ENCODE measurements at regions not wholly inside any gene's neighbourhood (a gene's known extent, or its start where the extent isn't known, plus 50 kb on each side); places are given as distances from the start of the nearest gene placed in this dataset.
A peak's percentile ranks its signal among the peaks of the same experiment; 100 is the strongest.

DNA sequence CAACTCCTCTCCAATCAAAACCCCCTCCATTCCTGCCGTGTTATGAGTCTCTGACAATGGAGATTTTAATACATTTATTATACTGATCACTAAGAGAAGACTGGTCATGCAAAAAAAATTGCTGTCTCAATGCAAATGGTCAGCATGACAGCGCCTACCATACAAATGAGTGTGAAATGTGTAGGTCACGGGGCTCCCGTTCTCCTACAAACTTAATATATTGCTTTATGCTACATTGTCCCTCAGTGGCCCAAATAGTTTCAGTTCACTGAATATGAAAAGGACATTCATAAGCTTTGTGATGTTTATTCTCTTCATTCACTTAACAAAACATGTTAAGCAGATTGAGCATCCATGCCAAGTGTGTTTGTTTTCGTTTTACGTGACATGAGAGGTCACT lies 116.1 kb downstream of the SPANXN3 start:
- H3K9me3 ChIP-seq, result no peaks in the 10 kb centered on the region
- H3K36me3 ChIP-seq, result no peaks in the 10 kb centered on the region
- intact Hi-C loops (cut with DNase I), result no loop called here
- H3K4me1 ChIP-seq, result no peaks in the 10 kb centered on the region
- no peak overlapping the region for H3K4me3 ChIP-seq (replicated peaks in 1 of 3)
- H3K27me3 ChIP-seq, result no peaks in the 10 kb centered on the region
- no peak for TF ChIP-seq POLR2A (IDR thresholded peaks at IDR 0.05)
- TF ChIP-seq, protein P1, sequence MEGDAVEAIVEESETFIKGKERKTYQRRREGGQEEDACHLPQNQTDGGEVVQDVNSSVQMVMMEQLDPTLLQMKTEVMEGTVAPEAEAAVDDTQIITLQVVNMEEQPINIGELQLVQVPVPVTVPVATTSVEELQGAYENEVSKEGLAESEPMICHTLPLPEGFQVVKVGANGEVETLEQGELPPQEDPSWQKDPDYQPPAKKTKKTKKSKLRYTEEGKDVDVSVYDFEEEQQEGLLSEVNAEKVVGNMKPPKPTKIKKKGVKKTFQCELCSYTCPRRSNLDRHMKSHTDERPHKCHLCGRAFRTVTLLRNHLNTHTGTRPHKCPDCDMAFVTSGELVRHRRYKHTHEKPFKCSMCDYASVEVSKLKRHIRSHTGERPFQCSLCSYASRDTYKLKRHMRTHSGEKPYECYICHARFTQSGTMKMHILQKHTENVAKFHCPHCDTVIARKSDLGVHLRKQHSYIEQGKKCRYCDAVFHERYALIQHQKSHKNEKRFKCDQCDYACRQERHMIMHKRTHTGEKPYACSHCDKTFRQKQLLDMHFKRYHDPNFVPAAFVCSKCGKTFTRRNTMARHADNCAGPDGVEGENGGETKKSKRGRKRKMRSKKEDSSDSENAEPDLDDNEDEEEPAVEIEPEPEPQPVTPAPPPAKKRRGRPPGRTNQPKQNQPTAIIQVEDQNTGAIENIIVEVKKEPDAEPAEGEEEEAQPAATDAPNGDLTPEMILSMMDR (IDR thresholded peaks at IDR 0.05), result no peak
- DNase-seq, result no peak
- WGBS, 2 donors, result 67 to 69% methylated on average over 6 of the region's 6 CpGs
- H3K27ac ChIP-seq, result no peak overlapping the region

DNA sequence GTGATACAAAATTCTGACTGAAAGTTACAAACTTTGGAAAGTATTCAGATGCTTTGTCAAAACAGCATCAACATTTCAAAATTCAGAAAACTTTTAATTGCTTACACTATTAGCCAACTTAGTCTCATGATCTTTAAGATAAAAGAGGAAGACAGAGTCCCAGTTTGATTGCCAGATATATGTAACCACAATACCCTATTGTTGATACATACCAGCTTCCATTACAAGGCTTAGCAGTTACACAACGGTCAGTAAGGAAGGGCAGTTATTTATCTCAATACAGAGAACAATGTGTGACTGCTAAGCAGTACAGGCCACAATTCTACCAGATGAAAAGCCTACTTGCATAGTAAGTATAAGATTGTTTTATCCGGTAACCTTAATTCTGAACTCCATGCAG lies 138.4 kb downstream of the SPANXN3 start:
- Histone ChIP-seq H3K27ac (no peak overlapping the region), H3K4me1 (no peaks in the 10 kb centered on the region), H3K27me3 (no peaks in the 10 kb centered on the region), H3K4me3 (replicated peaks in 1 of 3) (no peak overlapping the region), H3K36me3 (no peaks in the 10 kb centered on the region), H3K9me3 (no peaks in the 10 kb centered on the region)
- intact Hi-C loops (cut with DNase I), result no loop called here
- 76 to 87% methylated on average over 2 of the region's 2 CpGs for WGBS, 2 donors
- TF ChIP-seq, protein P1 (IDR thresholded peaks at IDR 0.05), result no peak
- TF ChIP-seq POLR2A (IDR thresholded peaks at IDR 0.05), result no peak
- DNase-seq, result no peak

DNA sequence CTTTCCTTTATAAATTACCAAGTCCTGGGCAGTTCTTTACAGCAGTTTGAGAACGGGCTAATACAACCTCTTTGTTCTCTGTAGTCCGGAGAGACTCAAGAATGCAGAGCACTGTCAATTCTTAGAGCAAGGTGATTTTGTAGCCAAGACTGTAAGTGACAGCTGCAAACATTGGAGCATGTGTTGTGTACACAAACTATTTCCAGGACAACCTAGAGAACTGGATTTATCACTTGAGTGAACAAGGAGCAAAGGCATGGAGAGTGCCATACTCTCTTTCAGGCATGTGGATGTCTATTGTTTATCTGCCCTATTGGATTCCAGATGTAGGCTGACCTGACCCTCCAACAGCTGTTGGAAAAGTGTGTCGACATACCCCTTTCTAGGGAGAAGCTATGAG lies 153.9 kb downstream of the SPANXN3 start:
- no peaks in the 10 kb centered on the region for H3K27me3 ChIP-seq
- intact Hi-C loops (cut with DNase I), result no loop called here
- H3K4me3 ChIP-seq (replicated peaks in 1 of 3), result no peak overlapping the region
- peak; percentile 4 to 8 for DNase-seq
- H3K9me3 ChIP-seq, result no peaks in the 10 kb centered on the region
- 33 to 50% methylated on average over 3 of the region's 3 CpGs for WGBS, 2 donors
- peak overlapping the region in 2 of 3 donors; percentile 64 to 65 for H3K27ac ChIP-seq
- H3K4me1 ChIP-seq, result peaks cover 0 to 5% of the 10 kb centered on the region in 2 donors
- H3K36me3 ChIP-seq, result no peaks in the 10 kb centered on the region
- TF ChIP-seq, protein P1 (IDR thresholded peaks at IDR 0.05), result no peak
- no peak for TF ChIP-seq POLR2A (IDR thresholded peaks at IDR 0.05)

DNA sequence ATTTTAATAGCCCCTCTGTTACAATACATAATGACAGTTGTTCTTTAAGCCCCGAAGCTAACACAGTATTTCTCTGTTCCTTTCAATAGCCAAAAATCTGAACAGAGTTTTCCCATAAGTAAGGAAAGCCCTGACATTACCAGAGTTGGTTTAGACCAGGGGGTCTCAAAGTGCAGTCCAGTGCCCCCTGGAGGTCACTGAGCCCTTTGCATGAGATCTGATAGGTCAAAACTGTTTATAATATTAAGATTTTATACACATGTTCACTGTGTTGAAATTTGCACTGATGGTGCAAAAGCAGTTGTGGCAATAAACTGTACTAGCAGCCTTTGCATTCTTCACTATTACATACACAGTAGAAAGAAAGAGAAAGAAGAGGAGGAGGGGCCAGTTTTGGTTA lies 177.1 kb downstream of the SPANXN3 start:
- WGBS, 2 donors, result 91 to 100% methylated on average over 1 of the region's 1 CpG
- Histone ChIP-seq H3K27me3 (no peaks in the 10 kb centered on the region), H3K4me3 (replicated peaks in 1 of 3) (no peak overlapping the region), H3K36me3 (no peaks in the 10 kb centered on the region), H3K27ac (no peak overlapping the region), H3K4me1 (no peaks in the 10 kb centered on the region), H3K9me3 (no peaks in the 10 kb centered on the region)
- intact Hi-C loops (cut with DNase I), result no loop called here
- DNase-seq, result no peak
- TF ChIP-seq POLR2A (IDR thresholded peaks at IDR 0.05), result no peak
- TF ChIP-seq, protein P1 (IDR thresholded peaks at IDR 0.05), result no peak

DNA sequence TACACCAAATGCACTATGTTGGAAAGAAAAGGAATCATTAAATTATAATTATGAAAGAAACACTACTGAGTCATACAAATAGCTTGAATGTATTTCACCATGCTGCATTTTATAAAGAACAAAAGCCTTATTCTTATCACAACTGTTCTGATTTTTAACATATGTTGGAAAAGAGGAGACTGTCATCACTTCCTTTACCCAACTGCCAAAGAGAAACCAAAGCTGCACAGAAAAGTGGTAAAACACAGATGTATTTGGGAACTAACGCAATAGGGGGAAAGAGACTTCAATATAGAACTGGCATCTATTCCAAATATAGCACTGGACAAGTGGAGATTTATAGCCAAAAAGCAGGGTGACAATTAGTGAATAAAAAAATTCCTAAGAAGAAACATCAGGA lies 181.0 kb downstream of the SPANXN3 start:
- intact Hi-C loops (cut with DNase I), result no loop called here
- WGBS, 2 donors, result 88 to 93% methylated on average over 1 of the region's 1 CpG
- Histone ChIP-seq H3K27ac (no peak overlapping the region), H3K36me3 (no peaks in the 10 kb centered on the region), H3K4me1 (no peaks in the 10 kb centered on the region), H3K9me3 (no peaks in the 10 kb centered on the region), H3K4me3 (replicated peaks in 1 of 3) (no peak overlapping the region), H3K27me3 (no peaks in the 10 kb centered on the region)
- no peak for DNase-seq
- TF ChIP-seq, protein P1 (IDR thresholded peaks at IDR 0.05), result no peak
- TF ChIP-seq POLR2A (IDR thresholded peaks at IDR 0.05), result no peak

Data from thyroid gland (tissue), 4 donors.